GM12878 (cell line): ENCODE measurements at regions not wholly inside any gene's neighbourhood (a gene's known extent, or its start where the extent isn't known, plus 50 kb on each side); places are given as distances from the start of the nearest gene placed in this dataset.

ENCODE experiments used
- ATAC-seq: fragments of 200-7000 bp; cut with Tn5 transposase; 3 replicates; pipeline ENCODE4 v1.9.1; 2020; ENCODE audit warnings: mild to moderate bottlenecking, moderate library complexity
- BruUV-seq: library from RNA; stranded (reverse); fragments of 400-500 nt; replicated peaks from 2 replicates; lab custom pipeline; 2021; lab: Mats Ljungman, UMichigan
- CTCF ChIA-PET: fragments of 300-600 bp; sonication (Branson Sonifier 250); formaldehyde crosslinking; extraction: SDS; loops from one replicate; lab custom pipeline; 2021; ENCODE audit warnings: inconsistent platforms; lab: Yijun Ruan, JAX
- POLR2A ChIA-PET: fragments of 350-600 bp; formaldehyde crosslinking; extraction: SDS; loops from one replicate; lab custom pipeline; 2021; ENCODE audit warnings: inconsistent platforms; lab: Charles Lee
- RAD21 ChIA-PET: fragments of 300-600 bp; sonication (Branson Sonifier 250); formaldehyde crosslinking; loops from one replicate; lab custom pipeline; 2023; ENCODE audit warnings: antibody characterized with exemption; ENCODE audit not compliant: unreplicated experiment; lab: Charles Lee
- SMC1A ChIA-PET: fragments of 300-600 bp; sonication (Branson Sonifier 250); formaldehyde crosslinking; loops from one replicate; lab custom pipeline; 2023; ENCODE audit not compliant: unreplicated experiment, uncharacterized antibody; lab: Charles Lee
- DNase-seq: peaks from one replicate; pipeline ENCODE4 v3.0.0-alpha.2; 2011; ENCODE audit warnings: low read depth, low spot score
- FAIRE-seq: peaks from 3 replicates; lab custom pipeline; 2011; peaks lifted over from hg19 to GRCh38; lab: Jason Lieb, UNC
- H2AFZ ChIP-seq: 2 replicates; pipeline ENCODE4 v1.6.0; 2011; ENCODE audit warnings: low read depth, low read length, control low read depth; ENCODE audit not compliant: control insufficient read depth
- H3K27ac ChIP-seq: 2 replicates; pipeline ENCODE4 v1.5.1; 2011; ENCODE audit warnings: control low read depth; ENCODE audit not compliant: control insufficient read depth, insufficient read depth
- H3K27me3 ChIP-seq, 2 experiments: replicated peaks in 1 of 2; 2 replicates each; pipeline versions ENCODE4 v1.6.0 to v1.6.1; 2011; ENCODE audit warnings: low read length in 1 of 2; ENCODE audit not compliant: control insufficient read depth in 2 of 2, insufficient read depth in 2 of 2
- H3K36me3 ChIP-seq, 2 experiments: 2 replicates each; pipeline ENCODE4 v1.5.1; 2011; ENCODE audit warnings: low read length in 1 of 2; ENCODE audit not compliant: control insufficient read depth in 2 of 2, insufficient read depth in 2 of 2
- H3K4me1 ChIP-seq: 2 replicates; pipeline ENCODE4 v1.6.1; 2011; ENCODE audit warnings: mild to moderate bottlenecking, low read length, moderate library complexity, mixed read lengths; ENCODE audit not compliant: control insufficient read depth, insufficient read depth
- H3K4me2 ChIP-seq: 2 replicates; pipeline ENCODE4 v1.6.0; 2011; ENCODE audit warnings: control low read depth; ENCODE audit not compliant: control insufficient read depth, insufficient read depth
- H3K4me3 ChIP-seq: fragments of 200-600 bp; sonication (generic); 2 replicates; pipeline ENCODE4 v1.5.1; 2016
- H3K79me2 ChIP-seq: 2 replicates; pipeline ENCODE4 v1.6.0; 2011; ENCODE audit warnings: low read length; ENCODE audit not compliant: control insufficient read depth, insufficient read depth
- H3K9ac ChIP-seq: 2 replicates; pipeline ENCODE4 v1.8.0; 2011; ENCODE audit warnings: low read length, control low read depth, mixed read lengths; ENCODE audit not compliant: control insufficient read depth, insufficient read depth
- H3K9me3 ChIP-seq: replicated peaks from 3 replicates; pipeline ENCODE4 v1.5.1; 2011; ENCODE audit warnings: mild to moderate bottlenecking, low read length; ENCODE audit not compliant: control insufficient read depth, insufficient read depth
- H4K20me1 ChIP-seq: 2 replicates; pipeline ENCODE4 v1.6.0; 2011; ENCODE audit not compliant: control insufficient read depth, insufficient read depth
- CBFB ChIP-seq: IDR thresholded peaks from 2 replicates; pipeline ENCODE4 v1.6.1; 2016; ENCODE audit warnings: antibody characterized with exemption, low read depth
- ELK1 ChIP-seq: IDR thresholded peaks from 2 replicates; pipeline ENCODE4 v1.6.1; 2012; ENCODE audit warnings: low read depth, low read length, improper control_type of control experiment
- FOXK2 ChIP-seq: fragments of 450-650 bp; IDR thresholded peaks from 2 replicates; pipeline ENCODE4 v1.6.1; 2017; ENCODE audit warnings: mild to moderate bottlenecking, moderate library complexity
- FOXM1 ChIP-seq: IDR thresholded peaks from 2 replicates; pipeline ENCODE4 v1.6.1; 2012; ENCODE audit warnings: low read depth, mild to moderate bottlenecking, inconsistent platforms, low read length, moderate library complexity
- JUND ChIP-seq: IDR thresholded peaks from 2 replicates; pipeline ENCODE4 v1.6.1; 2012; ENCODE audit warnings: low read depth, mild to moderate bottlenecking, low read length, improper control_type of control experiment, moderate library complexity
- MTA3 ChIP-seq: IDR thresholded peaks from 2 replicates; pipeline ENCODE4 v1.6.1; 2012; ENCODE audit warnings: low read length, inconsistent platforms, borderline replicate concordance
- NBN ChIP-seq: fragments of 450-650 bp; IDR thresholded peaks from 2 replicates; pipeline ENCODE4 v1.6.1; 2016
- PAX5 ChIP-seq: IDR thresholded peaks from 2 replicates; pipeline ENCODE4 v1.6.1; 2011; ENCODE audit warnings: low read depth, low read length, borderline replicate concordance
- RAD51 ChIP-seq: fragments of 450-650 bp; IDR thresholded peaks from 2 replicates; pipeline ENCODE4 v1.6.1; 2016; ENCODE audit warnings: moderate library complexity, mild to moderate bottlenecking, inconsistent platforms
- RB1 ChIP-seq: fragments of 450-650 bp; formaldehyde crosslinking; IDR thresholded peaks from 2 replicates; pipeline ENCODE4 v1.6.1; 2017; ENCODE audit warnings: mild to moderate bottlenecking, borderline replicate concordance
- RBBP5 ChIP-seq: fragments of 200-600 bp; sonication (generic); conservative IDR thresholded peaks from 2 replicates; pipeline ENCODE4 v1.6.1; 2016
- SMARCA5 ChIP-seq: fragments of 450-650 bp; IDR thresholded peaks from 2 replicates; pipeline ENCODE4 v1.6.1; 2017; ENCODE audit warnings: mild to moderate bottlenecking
- TAF1 ChIP-seq: IDR thresholded peaks from 2 replicates; pipeline ENCODE4 v1.6.1; 2011; ENCODE audit warnings: mild to moderate bottlenecking, low read depth, low read length, borderline replicate concordance
- TBL1XR1 ChIP-seq: IDR thresholded peaks from 2 replicates; pipeline ENCODE4 v1.6.1; 2012; ENCODE audit warnings: low read depth, low read length, improper control_type of control experiment
- USF2 ChIP-seq: IDR thresholded peaks from 2 replicates; pipeline ENCODE4 v1.6.1; 2011; ENCODE audit warnings: low read depth, low read length, improper control_type of control experiment, borderline replicate concordance
- ZBED1 ChIP-seq: IDR thresholded peaks from 2 replicates; pipeline ENCODE4 v1.6.1; 2016; ENCODE audit warnings: borderline replicate concordance
- WGBS: methylation state at CpG from one replicate; pipeline ENCODE4 v1.1.6; 2016; ENCODE audit warnings: low lambda C conversion rate; ENCODE audit not compliant: insufficient replicate concordance, insufficient coverage; ENCODE audit errors: missing lambda C conversion rate; 5-methylcytosine and 5-hydroxymethylcytosine counted together
- in situ Hi-C: fragments of 300-500 bp; cut with MboI; formaldehyde crosslinking; loops from 9 replicates; pipeline ENCODE4 v1.14.3; 2018; ENCODE audit warnings: mixed read lengths
- intact Hi-C: fragments of 100-400 bp; cut with micrococcal nuclease; formaldehyde crosslinking; loops from one replicate; pipeline ENCODE4 v1.14.2; 2022; ENCODE audit not compliant: unreplicated experiment
- TF ChIP-seq, protein P1 (sequence below): fragments of 450-650 bp; IDR thresholded peaks from 2 replicates; pipeline ENCODE4 v1.6.1; 2016; ENCODE audit warnings: mild to moderate bottlenecking

GRCh38 chrX:98523026-98523425, 1639.3 kb downstream of the RPA4 start (continued):
- no peak for TF ChIP-seq RAD51
- no peak for TF ChIP-seq RB1
- TF ChIP-seq RBBP5, result no peak
- TF ChIP-seq ELK1, result no peak
- TF ChIP-seq MTA3, result no peak
- TF ChIP-seq NBN, result no peak
- TF ChIP-seq, protein P1, sequence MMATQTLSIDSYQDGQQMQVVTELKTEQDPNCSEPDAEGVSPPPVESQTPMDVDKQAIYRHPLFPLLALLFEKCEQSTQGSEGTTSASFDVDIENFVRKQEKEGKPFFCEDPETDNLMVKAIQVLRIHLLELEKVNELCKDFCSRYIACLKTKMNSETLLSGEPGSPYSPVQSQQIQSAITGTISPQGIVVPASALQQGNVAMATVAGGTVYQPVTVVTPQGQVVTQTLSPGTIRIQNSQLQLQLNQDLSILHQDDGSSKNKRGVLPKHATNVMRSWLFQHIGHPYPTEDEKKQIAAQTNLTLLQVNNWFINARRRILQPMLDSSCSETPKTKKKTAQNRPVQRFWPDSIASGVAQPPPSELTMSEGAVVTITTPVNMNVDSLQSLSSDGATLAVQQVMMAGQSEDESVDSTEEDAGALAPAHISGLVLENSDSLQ, result no peak
- TF ChIP-seq ZBED1, result no peak
- TF ChIP-seq TBL1XR1, result no peak
- no peak for TF ChIP-seq PAX5

GRCh38 chrX:98523521-98523920, 1639.8 kb downstream of the RPA4 start:
- TF ChIP-seq USF2 (no peak), JUND (no peak), SMARCA5 (no peak), TAF1 (no peak), FOXK2 (no peak), CBFB (no peak), FOXM1 (no peak)
- Histone ChIP-seq H2AFZ (no peak overlapping the region), H3K9ac (no peak overlapping the region), H3K79me2 (no peaks in the 10 kb centered on the region), H3K4me3 (no peak overlapping the region), H3K4me2 (no peak overlapping the region), H3K4me1 (no peaks in the 10 kb centered on the region), H4K20me1 (no peaks in the 10 kb centered on the region), H3K36me3 (no peaks in the 10 kb centered on the region), H3K27me3 (no peaks in the 10 kb centered on the region), H3K9me3 (no peaks in the 10 kb centered on the region), H3K27ac (no peak overlapping the region)
- WGBS, result 6% methylated on average over 3 of the region's 3 CpGs
- CTCF ChIA-PET, result no interaction called here
- SMC1A ChIA-PET, result no interaction called here
- ATAC-seq (no peak), DNase-seq (no peak), FAIRE-seq (no peak)
- POLR2A ChIA-PET, result no interaction called here
- in situ Hi-C loops (no loop called here), intact Hi-C loops (no loop called here)
- BruUV-seq, result no TSS peak
- RAD21 ChIA-PET, result no interaction called here
